Small intestine (tissue), 7 donors: ENCODE measurements at regions not wholly inside any gene's neighbourhood (a gene's known extent, or its start where the extent isn't known, plus 50 kb on each side); places are given as distances from the start of the nearest gene placed in this dataset.

ENCODE experiments used
- DNase-seq, 2 donors: peaks; one replicate each; pipeline versions ENCODE4 v3.0.0 to v3.0.0-alpha.2; 2013
- FAIRE-seq: peaks from 2 replicates; lab custom pipeline; 2012; peaks lifted over from hg19 to GRCh38; lab: Jason Lieb, UNC
- H3K27ac ChIP-seq, 3 donors: one replicate each; pipeline ENCODE4 v1.5.1; 2013; ENCODE audit warnings: low read length in 2 of 3, mild to moderate bottlenecking in 2 of 3, control low read depth in 1 of 3, inconsistent platforms in 1 of 3, low read depth in 1 of 3, moderate library complexity in 1 of 3
- H3K27me3 ChIP-seq, 3 donors: one replicate each; pipeline ENCODE4 v1.6.1; 2013; ENCODE audit warnings: low read length in 3 of 3, inconsistent platforms in 1 of 3; ENCODE audit not compliant: control insufficient read depth in 3 of 3, insufficient read depth in 3 of 3
- H3K36me3 ChIP-seq, 3 donors: one replicate each; pipeline ENCODE4 v1.6.1; 2013; ENCODE audit warnings: low read length in 3 of 3, inconsistent platforms in 1 of 3, low read depth in 1 of 3, mild to moderate bottlenecking in 1 of 3, moderate library complexity in 1 of 3; ENCODE audit not compliant: control insufficient read depth in 3 of 3, insufficient read depth in 2 of 3
- H3K4me1 ChIP-seq, 3 donors: one replicate each; pipeline ENCODE4 v1.6.1; 2013; ENCODE audit warnings: low read length in 2 of 3, inconsistent platforms in 1 of 3, low read depth in 1 of 3, mild to moderate bottlenecking in 1 of 3, moderate library complexity in 1 of 3; ENCODE audit not compliant: control insufficient read depth in 3 of 3, insufficient read depth in 2 of 3
- H3K4me3 ChIP-seq, 3 donors: one replicate each; pipeline ENCODE4 v1.5.1; 2013; ENCODE audit warnings: low read length in 3 of 3, control low read depth in 1 of 3, inconsistent platforms in 1 of 3, low read depth in 1 of 3, mild to moderate bottlenecking in 1 of 3, moderate library complexity in 1 of 3
- H3K9me3 ChIP-seq, 2 donors: one replicate each; pipeline ENCODE4 v1.6.1; 2013; ENCODE audit warnings: low read depth in 1 of 2, low read length in 1 of 2; ENCODE audit not compliant: control insufficient read depth in 2 of 2, insufficient read depth in 1 of 2
- WGBS, 3 donors: extraction: QIAGEN DNeasy Blood & Tissue Kit; methylation state at CpG; one replicate each; pipeline ENCODE4 v1.1.7; 2013; 5-methylcytosine and 5-hydroxymethylcytosine counted together
- donor health status: healthy with polysubstance abuse.
- donor health status: control.
- donor health status: control.
- donor health status: Bipolar disorder and iron deficiency.
- donor health status: healthy.

- H3K4me3 ChIP-seq = no peak overlapping the region
- DNase-seq (no peak), FAIRE-seq (no peak)
- no peaks in the 10 kb centered on the region for H3K36me3 ChIP-seq
- H3K4me1 ChIP-seq = no peaks in the 10 kb centered on the region
- H3K9me3 ChIP-seq = no peaks in the 10 kb centered on the region
- no peak overlapping the region for H3K27ac ChIP-seq
- WGBS, 3 donors = 79 to 90% (median 84%) methylated on average over 11 of the region's 11 CpGs
- no peaks in the 10 kb centered on the region for H3K27me3 ChIP-seq
Measured at GRCh38 chr7:82757-83155, 109.6 kb upstream of the FAM20C start.

DNA sequence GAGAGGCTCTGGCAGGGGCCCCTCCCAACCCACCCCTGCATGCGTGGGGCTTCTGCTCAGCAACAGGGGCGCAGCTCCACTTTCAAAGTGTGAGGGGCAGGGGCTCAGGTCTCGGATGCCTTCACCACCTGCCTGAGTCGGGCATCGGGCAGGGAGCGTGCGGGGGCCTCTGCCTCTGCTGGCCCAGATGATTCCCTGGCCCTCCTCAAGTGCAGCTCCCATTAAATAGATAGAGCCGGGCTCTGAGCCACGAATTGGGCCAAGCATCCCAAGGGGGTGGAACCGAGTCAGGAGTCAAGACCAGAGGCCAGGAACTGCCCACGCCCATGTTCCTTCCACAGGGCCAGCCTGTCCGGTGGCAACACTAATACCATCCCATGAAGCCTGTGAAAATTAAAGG is 108.9 kb upstream of the FAM20C start:
- DNase-seq (no peak), FAIRE-seq (no peak)
- Histone ChIP-seq H3K27me3 (no peaks in the 10 kb centered on the region), H3K9me3 (no peaks in the 10 kb centered on the region), H3K4me1 (no peaks in the 10 kb centered on the region), H3K27ac (no peak overlapping the region), H3K4me3 (no peak overlapping the region), H3K36me3 (no peaks in the 10 kb centered on the region)
- WGBS, 3 donors = 84 to 89% (median 86%) methylated on average over 12 of the region's 12 CpGs

DNA sequence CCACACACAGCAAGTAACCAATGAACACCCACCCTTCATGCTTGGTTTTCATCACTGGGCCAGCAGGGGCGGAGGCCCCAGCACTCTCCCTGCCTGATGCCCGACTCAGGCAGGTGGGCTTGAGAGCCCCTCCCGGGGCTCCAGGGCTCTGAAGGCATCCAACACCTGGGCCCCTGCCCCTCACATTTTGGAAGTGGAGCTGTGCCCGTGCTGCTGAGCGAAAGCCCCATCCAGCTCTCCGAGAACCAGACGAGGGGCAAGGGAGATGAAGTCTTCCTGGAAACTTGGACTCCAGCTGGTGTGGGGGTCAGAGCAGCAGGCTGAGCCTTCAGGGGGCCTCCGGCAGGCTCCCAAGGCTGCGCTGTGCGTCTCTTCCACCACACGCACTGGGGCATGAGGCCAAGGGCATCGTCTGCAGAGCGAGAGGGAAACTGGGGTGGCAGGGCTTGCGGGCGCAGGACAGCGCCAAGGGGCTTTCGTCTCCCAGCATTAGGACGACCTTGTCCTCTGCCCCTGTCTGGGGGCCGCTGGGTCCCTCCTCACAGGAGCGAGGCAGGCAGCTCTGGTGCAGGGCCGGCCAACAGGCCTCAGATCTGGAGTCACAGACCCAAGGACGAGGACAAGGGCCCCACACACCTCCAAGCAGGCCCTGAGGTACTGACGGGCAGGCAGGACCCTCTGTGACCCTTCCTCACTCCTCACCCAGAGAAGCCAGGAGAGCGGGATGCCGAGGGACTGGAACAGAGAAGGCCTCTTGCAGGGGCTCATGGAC is 108.3 kb upstream of the FAM20C start:
- peaks cover 0 to 5% (median 0%) of the 10 kb centered on the region in 3 donors for H3K4me1 ChIP-seq
- 87 to 92% (median 89%) methylated on average over 24 to 25 of the region's 25 CpGs for WGBS, 3 donors
- H3K9me3 ChIP-seq = no peaks in the 10 kb centered on the region
- no peak for FAIRE-seq
- no peaks in the 10 kb centered on the region for H3K36me3 ChIP-seq
- no peaks in the 10 kb centered on the region for H3K27me3 ChIP-seq
- H3K4me3 ChIP-seq = no peak overlapping the region
- H3K27ac ChIP-seq = no peak overlapping the region
- no peak for DNase-seq

DNA sequence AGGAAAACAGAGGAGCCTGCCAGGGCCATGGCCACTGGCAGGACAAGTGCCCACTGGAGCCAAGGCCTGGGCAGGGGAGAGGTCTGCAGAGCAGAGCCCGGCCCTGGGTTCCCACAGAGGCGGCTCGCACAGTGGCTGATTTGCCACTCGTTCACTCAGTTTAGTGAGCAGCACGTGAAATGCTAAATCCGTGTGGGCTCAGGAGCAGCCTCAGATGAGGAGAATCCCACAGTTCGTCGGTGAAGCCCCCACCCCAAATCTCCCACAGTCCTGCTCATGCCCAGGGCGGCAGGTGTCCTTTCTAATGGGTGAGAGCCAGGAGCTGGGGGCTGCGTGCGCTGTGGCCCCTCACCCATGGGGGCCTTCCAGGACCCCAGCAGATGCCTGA is 107.7 kb upstream of the FAM20C start:
- H3K4me3 ChIP-seq = no peak overlapping the region
- FAIRE-seq (no peak), DNase-seq (no peak)
- H3K4me1 ChIP-seq = peaks cover 0 to 11% (median 0%) of the 10 kb centered on the region in 3 donors
- WGBS, 3 donors = 89 to 94% (median 93%) methylated on average over 11 of the region's 11 CpGs
- no peaks in the 10 kb centered on the region for H3K9me3 ChIP-seq
- no peaks in the 10 kb centered on the region for H3K27me3 ChIP-seq
- H3K27ac ChIP-seq = no peak overlapping the region
- no peaks in the 10 kb centered on the region for H3K36me3 ChIP-seq

DNA sequence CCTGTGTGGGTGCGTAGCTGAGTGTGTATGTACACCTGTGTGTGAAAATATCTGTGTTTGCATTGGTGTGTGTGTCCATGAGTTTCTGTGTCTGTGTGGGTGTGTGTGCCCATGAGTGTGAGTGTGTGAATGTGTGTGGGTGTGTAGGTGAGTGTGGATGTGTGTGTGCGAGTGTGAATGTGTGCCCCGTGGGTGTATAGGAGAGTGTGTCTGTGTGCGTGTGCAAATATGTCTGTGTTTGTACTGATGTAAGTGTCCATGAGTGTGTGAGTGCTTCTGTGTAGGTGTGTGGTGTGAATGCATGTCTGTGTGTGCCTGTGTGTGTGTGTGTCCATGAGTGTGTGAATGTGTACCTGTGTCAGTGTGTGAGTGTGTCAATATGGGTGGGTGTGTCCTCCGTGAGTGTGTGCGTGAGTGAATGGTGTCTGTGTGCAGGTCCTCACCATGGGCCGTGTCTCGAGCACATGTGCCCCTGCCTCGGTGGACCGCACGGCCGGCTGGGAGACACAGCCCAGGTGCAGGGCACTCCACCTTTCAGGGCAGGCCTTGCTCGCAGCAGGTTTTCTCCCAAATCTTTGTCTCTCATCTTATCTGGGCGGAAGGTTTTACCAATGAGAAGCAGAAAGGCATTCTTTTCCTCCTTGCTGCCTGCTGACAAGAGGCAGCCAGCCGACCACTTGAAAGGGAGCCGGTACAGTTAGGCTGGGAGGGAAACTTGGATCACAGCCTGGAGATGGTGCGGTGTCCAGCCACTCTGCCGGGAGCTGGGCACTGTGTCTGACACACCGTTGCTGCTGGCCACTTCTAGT is 107.1 kb upstream of the FAM20C start:
- Histone ChIP-seq H3K36me3 (no peaks in the 10 kb centered on the region), H3K9me3 (no peaks in the 10 kb centered on the region), H3K4me3 (no peak overlapping the region), H3K27me3 (no peaks in the 10 kb centered on the region), H3K27ac (no peak overlapping the region), H3K4me1 (peaks cover 0 to 16% (median 0%) of the 10 kb centered on the region in 3 donors)
- DNase-seq (no peak), FAIRE-seq (no peak)
- 54 to 79% (median 78%) methylated on average over 18 to 19 of the region's 19 CpGs for WGBS, 3 donors

- Histone ChIP-seq H3K27ac (no peak overlapping the region), H3K9me3 (no peaks in the 10 kb centered on the region), H3K27me3 (no peaks in the 10 kb centered on the region), H3K36me3 (no peaks in the 10 kb centered on the region), H3K4me1 (peaks cover 0 to 22% (median 0%) of the 10 kb centered on the region in 3 donors), H3K4me3 (no peak overlapping the region)
- DNase-seq (no peak), FAIRE-seq (no peak)
- 79 to 85% (median 83%) methylated on average over 11 of the region's 11 CpGs for WGBS, 3 donors
Measured at GRCh38 chr7:85883-86515, 106.4 kb upstream of the FAM20C start.

DNA sequence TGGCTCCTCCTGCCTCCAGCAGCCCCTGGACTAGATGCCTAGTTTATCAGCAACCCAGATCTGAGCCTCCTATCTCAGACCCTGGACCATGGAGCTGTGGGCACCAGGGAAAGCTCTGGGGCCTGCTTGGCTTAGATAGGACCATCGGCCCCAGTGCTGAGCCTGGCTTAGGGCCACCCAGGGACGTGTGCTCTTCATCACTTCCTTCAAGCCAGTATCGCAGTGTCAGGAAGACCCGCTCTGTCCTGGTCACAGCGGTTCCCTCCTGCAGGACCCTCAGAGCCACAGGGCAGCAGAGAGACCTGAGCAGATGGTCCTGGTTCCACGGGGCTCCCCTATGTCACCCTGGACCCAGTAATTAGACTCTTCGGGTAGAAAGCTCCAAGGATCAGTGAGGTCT is 105.7 kb upstream of the FAM20C start:
- WGBS, 3 donors = 80 to 86% (median 85%) methylated on average over 7 of the region's 7 CpGs
- no peak overlapping the region for H3K4me3 ChIP-seq
- FAIRE-seq = no peak
- H3K36me3 ChIP-seq = no peaks in the 10 kb centered on the region
- no peaks in the 10 kb centered on the region for H3K9me3 ChIP-seq
- peaks cover 0 to 22% (median 0%) of the 10 kb centered on the region in 3 donors for H3K4me1 ChIP-seq
- no peaks in the 10 kb centered on the region for H3K27me3 ChIP-seq
- no peak overlapping the region for H3K27ac ChIP-seq
- no peak for DNase-seq

DNA sequence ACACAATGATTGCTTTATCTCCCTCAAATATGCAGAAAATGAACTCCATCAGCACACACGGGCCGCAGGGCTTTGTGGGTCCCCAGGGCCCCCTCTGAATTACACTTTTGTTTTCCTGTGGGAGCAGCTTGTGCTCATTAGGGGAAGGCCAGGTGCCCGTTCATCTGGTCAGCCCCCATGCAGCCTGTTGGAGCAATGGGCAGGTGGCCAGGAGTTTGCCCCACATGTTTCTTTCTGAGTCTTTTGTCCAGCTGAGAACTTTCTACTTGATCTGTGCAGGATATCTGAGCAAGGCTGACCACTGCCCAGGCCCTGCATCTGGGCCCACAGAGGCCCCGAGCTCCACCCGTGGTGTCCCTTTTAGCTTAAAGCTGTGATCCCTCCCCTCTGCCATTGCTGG is 105.3 kb upstream of the FAM20C start:
- Histone ChIP-seq H3K4me1 (peaks cover 0 to 22% (median 0%) of the 10 kb centered on the region in 3 donors), H3K36me3 (no peaks in the 10 kb centered on the region), H3K27me3 (no peaks in the 10 kb centered on the region), H3K9me3 (no peaks in the 10 kb centered on the region), H3K27ac (no peak overlapping the region), H3K4me3 (no peak overlapping the region)
- no peak for DNase-seq
- FAIRE-seq = no peak
- WGBS, 3 donors = 80 to 83% (median 82%) methylated on average over 5 of the region's 5 CpGs
